ENCODE measurements at regions not wholly inside any gene's neighbourhood (a gene's known extent, or its start where the extent isn't known, plus 50 kb on each side); places are given as distances from the start of the nearest gene placed in this dataset.

DNA sequence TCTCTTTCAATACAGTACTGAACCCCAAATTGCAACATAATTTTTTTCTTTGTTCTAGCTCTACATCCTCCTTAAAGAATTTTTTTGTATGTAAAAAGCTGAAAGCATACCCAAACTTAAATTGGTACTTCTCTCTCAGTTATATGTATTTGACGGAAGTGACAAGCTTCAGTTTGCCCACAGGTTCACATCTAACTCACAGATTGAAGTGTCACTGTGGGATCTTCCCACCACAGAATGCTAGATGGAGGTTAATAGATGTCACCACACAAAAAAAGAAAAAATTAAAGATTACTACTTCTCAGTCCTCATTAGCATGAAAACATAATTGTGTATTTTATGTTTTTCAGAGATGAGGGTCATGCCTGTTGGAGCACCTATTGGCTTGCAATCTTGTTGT is 150.9 kb upstream of the GHITM start:
- TF ChIP-seq POLR2A (IDR thresholded peaks at IDR 0.05; ENCODE audit: low read depth, low read length) (no peak), TAF1 (IDR thresholded peaks at IDR 0.05; ENCODE audit: borderline replicate concordance, low read depth, low read length) (no peak)
